ENCODE measurements at regions not wholly inside any gene's neighbourhood (a gene's known extent, or its start where the extent isn't known, plus 50 kb on each side); places are given as distances from the start of the nearest gene placed in this dataset.
"Not testable (repeated sequence)": the region's sequence is repeated elsewhere in the genome, so short reads cannot be mapped to it uniquely, and the experiment has no call there.

- DNase-seq (ENCODE audit: low spot score), result peak; percentile 71
- not testable (repeated sequence) for H3K36me3 Mint-ChIP-seq (ENCODE audit: low read depth); H3K4me3 Mint-ChIP-seq; H3K27me3 Mint-ChIP-seq (ENCODE audit: low read depth); H3K4me1 Mint-ChIP-seq (ENCODE audit: low read depth); H3K9me3 Mint-ChIP-seq; H3K27ac Mint-ChIP-seq
Observed at GRCh38 chr7:56373314-56373713, 257.1 kb upstream of the NUPR2 start.

GRCh38 chr7:56371792-56372191, 255.6 kb upstream of the NUPR2 start:
- not testable (repeated sequence) for H3K27me3 Mint-ChIP-seq (ENCODE audit: low read depth); H3K9me3 Mint-ChIP-seq; H3K4me1 Mint-ChIP-seq (ENCODE audit: low read depth); H3K36me3 Mint-ChIP-seq (ENCODE audit: low read depth); H3K4me3 Mint-ChIP-seq; H3K27ac Mint-ChIP-seq
- peak; percentile 38 for DNase-seq (ENCODE audit: low spot score)

GRCh38 chr7:56370208-56370872, 254.1 kb upstream of the NUPR2 start:
- not testable (repeated sequence) for H3K4me3 Mint-ChIP-seq; DNase-seq (ENCODE audit: low spot score); H3K27ac Mint-ChIP-seq; H3K36me3 Mint-ChIP-seq (ENCODE audit: low read depth); H3K27me3 Mint-ChIP-seq (ENCODE audit: low read depth); H3K9me3 Mint-ChIP-seq; H3K4me1 Mint-ChIP-seq (ENCODE audit: low read depth)

- not testable (repeated sequence) for DNase-seq (ENCODE audit: low spot score); H3K27me3 Mint-ChIP-seq (ENCODE audit: low read depth); H3K4me3 Mint-ChIP-seq
Observed at GRCh38 chr7:56367914-56368313, 251.7 kb upstream of the NUPR2 start.

GRCh38 chr7:56367411-56367810, 251.2 kb upstream of the NUPR2 start:
- not testable (repeated sequence) for DNase-seq (ENCODE audit: low spot score); H3K36me3 Mint-ChIP-seq (ENCODE audit: low read depth); H3K4me1 Mint-ChIP-seq (ENCODE audit: low read depth); H3K4me3 Mint-ChIP-seq; H3K27ac Mint-ChIP-seq; H3K27me3 Mint-ChIP-seq (ENCODE audit: low read depth); H3K9me3 Mint-ChIP-seq

More at GRCh38 chr7:56367914-56368313, 251.7 kb upstream of the NUPR2 start:
- not testable (repeated sequence) for H3K4me1 Mint-ChIP-seq (ENCODE audit: low read depth); H3K9me3 Mint-ChIP-seq; H3K36me3 Mint-ChIP-seq (ENCODE audit: low read depth); H3K27ac Mint-ChIP-seq

GRCh38 chr7:56366701-56367100, 250.5 kb upstream of the NUPR2 start:
- H3K27ac Mint-ChIP-seq; H3K36me3 Mint-ChIP-seq (ENCODE audit: low read depth); H3K9me3 Mint-ChIP-seq; H3K27me3 Mint-ChIP-seq (ENCODE audit: low read depth); DNase-seq (ENCODE audit: low spot score); H3K4me1 Mint-ChIP-seq (ENCODE audit: low read depth); H3K4me3 Mint-ChIP-seq: not testable (repeated sequence)

- peaks cover 10% of the 10 kb centered on the region for H3K9me3 Mint-ChIP-seq
- H3K27me3 Mint-ChIP-seq (ENCODE audit: low read depth); H3K4me1 Mint-ChIP-seq (ENCODE audit: low read depth); H3K27ac Mint-ChIP-seq; DNase-seq (ENCODE audit: low spot score); H3K4me3 Mint-ChIP-seq; H3K36me3 Mint-ChIP-seq (ENCODE audit: low read depth): not testable (repeated sequence)
Observed at GRCh38 chr7:56352576-56352975, 236.4 kb upstream of the NUPR2 start.

GRCh38 chr7:56351181-56351580, 235.0 kb upstream of the NUPR2 start:
- not testable (repeated sequence) for H3K36me3 Mint-ChIP-seq (ENCODE audit: low read depth); H3K4me3 Mint-ChIP-seq; H3K27me3 Mint-ChIP-seq (ENCODE audit: low read depth); H3K27ac Mint-ChIP-seq; H3K4me1 Mint-ChIP-seq (ENCODE audit: low read depth); DNase-seq (ENCODE audit: low spot score)
- peaks cover 13% of the 10 kb centered on the region for H3K9me3 Mint-ChIP-seq

- H3K36me3 Mint-ChIP-seq (ENCODE audit: low read depth); H3K27me3 Mint-ChIP-seq (ENCODE audit: low read depth); H3K27ac Mint-ChIP-seq; DNase-seq (ENCODE audit: low spot score); H3K4me3 Mint-ChIP-seq; H3K4me1 Mint-ChIP-seq (ENCODE audit: low read depth): not testable (repeated sequence)
- peaks cover 23% of the 10 kb centered on the region for H3K9me3 Mint-ChIP-seq
Observed at GRCh38 chr7:56348311-56348710, 232.1 kb upstream of the NUPR2 start.

- H3K36me3 Mint-ChIP-seq (ENCODE audit: low read depth); H3K27me3 Mint-ChIP-seq (ENCODE audit: low read depth); DNase-seq (ENCODE audit: low spot score); H3K4me1 Mint-ChIP-seq (ENCODE audit: low read depth); H3K27ac Mint-ChIP-seq; H3K4me3 Mint-ChIP-seq: not testable (repeated sequence)
- peaks cover 23% of the 10 kb centered on the region for H3K9me3 Mint-ChIP-seq
Observed at GRCh38 chr7:56328327-56328726, 212.1 kb upstream of the NUPR2 start.

GRCh38 chr7:56290548-56290947, 174.3 kb upstream of the NUPR2 start:
- H3K27me3 Mint-ChIP-seq (ENCODE audit: low read depth), result no peaks in the 10 kb centered on the region
- no peak overlapping the region for H3K4me3 Mint-ChIP-seq
- no peaks in the 10 kb centered on the region for H3K4me1 Mint-ChIP-seq (ENCODE audit: low read depth)
- H3K36me3 Mint-ChIP-seq (ENCODE audit: low read depth), result peaks cover 2% of the 10 kb centered on the region
- DNase-seq (ENCODE audit: low spot score), result no peak
- peaks cover 48% of the 10 kb centered on the region for H3K9me3 Mint-ChIP-seq
- no peak overlapping the region for H3K27ac Mint-ChIP-seq

- Mint-ChIP-seq H3K4me1 (ENCODE audit: low read depth) (no peaks in the 10 kb centered on the region), H3K9me3 (peaks cover 60% of the 10 kb centered on the region), H3K36me3 (ENCODE audit: low read depth) (peaks cover 2% of the 10 kb centered on the region), H3K27ac (no peak overlapping the region), H3K27me3 (ENCODE audit: low read depth) (no peaks in the 10 kb centered on the region), H3K4me3 (no peak overlapping the region)
- no peak for DNase-seq (ENCODE audit: low spot score)
Observed at GRCh38 chr7:56287429-56288138, 171.4 kb upstream of the NUPR2 start.

- DNase-seq (ENCODE audit: low spot score), result no peak
- Mint-ChIP-seq H3K9me3 (peaks cover 56% of the 10 kb centered on the region), H3K36me3 (ENCODE audit: low read depth) (no peaks in the 10 kb centered on the region), H3K27me3 (ENCODE audit: low read depth) (no peaks in the 10 kb centered on the region), H3K27ac (no peak overlapping the region), H3K4me3 (no peak overlapping the region), H3K4me1 (ENCODE audit: low read depth) (no peaks in the 10 kb centered on the region)
Observed at GRCh38 chr7:56256108-56256507, 139.9 kb upstream of the NUPR2 start.

- no peaks in the 10 kb centered on the region for H3K4me1 Mint-ChIP-seq (ENCODE audit: low read depth)
- no peak for DNase-seq (ENCODE audit: low spot score)
- no peak overlapping the region for H3K4me3 Mint-ChIP-seq
- no peak overlapping the region for H3K27ac Mint-ChIP-seq
- H3K36me3 Mint-ChIP-seq (ENCODE audit: low read depth), result no peaks in the 10 kb centered on the region
- H3K27me3 Mint-ChIP-seq (ENCODE audit: low read depth), result no peaks in the 10 kb centered on the region
- H3K9me3 Mint-ChIP-seq, result peaks cover 60% of the 10 kb centered on the region
Observed at GRCh38 chr7:56250135-56250534, 133.9 kb upstream of the NUPR2 start.

GRCh38 chr7:56229631-56230030, 113.4 kb upstream of the NUPR2 start:
- DNase-seq (ENCODE audit: low spot score), result no peak
- Mint-ChIP-seq H3K27ac (no peak overlapping the region), H3K9me3 (peaks cover 30% of the 10 kb centered on the region), H3K4me3 (no peak overlapping the region), H3K36me3 (ENCODE audit: low read depth) (no peaks in the 10 kb centered on the region), H3K4me1 (ENCODE audit: low read depth) (no peaks in the 10 kb centered on the region), H3K27me3 (ENCODE audit: low read depth) (no peaks in the 10 kb centered on the region)

All from T-helper 2 cell treated with Interferon-gamma antibody and Interleukin-4, amounts not matched to agents 5 μg/mL and 100 μg/mL, for 36 hours (primary cell).